ENCODE measurements at regions not wholly inside any gene's neighbourhood (a gene's known extent, or its start where the extent isn't known, plus 50 kb on each side); places are given as distances from the start of the nearest gene placed in this dataset.

GRCh38 chr1:222058249-222058648, 316.4 kb upstream of the DUSP10 start:
- TF ChIP-seq POLR2A (IDR thresholded peaks at IDR 0.05) (no peak), POLR2AphosphoS5 (IDR thresholded peaks at IDR 0.05) (no peak)

All from stomach (tissue), 4 donors.